ENCODE measurements at regions not wholly inside any gene's neighbourhood (a gene's known extent, or its start where the extent isn't known, plus 50 kb on each side); places are given as distances from the start of the nearest gene placed in this dataset.
A peak's percentile ranks its signal among the peaks of the same experiment; 100 is the strongest.

GRCh38 chr9:12933957-12934356 lies 159.1 kb downstream of the LURAP1L start:
- peak; percentile 26 for DNase-seq (ENCODE audit: low read depth)

GRCh38 chr9:12934545-12935272 lies 159.9 kb downstream of the LURAP1L start:
- DNase-seq (ENCODE audit: low read depth): no peak

GRCh38 chr9:12935714-12936113 lies 160.9 kb downstream of the LURAP1L start:
- DNase-seq (ENCODE audit: low read depth): no peak

DNA sequence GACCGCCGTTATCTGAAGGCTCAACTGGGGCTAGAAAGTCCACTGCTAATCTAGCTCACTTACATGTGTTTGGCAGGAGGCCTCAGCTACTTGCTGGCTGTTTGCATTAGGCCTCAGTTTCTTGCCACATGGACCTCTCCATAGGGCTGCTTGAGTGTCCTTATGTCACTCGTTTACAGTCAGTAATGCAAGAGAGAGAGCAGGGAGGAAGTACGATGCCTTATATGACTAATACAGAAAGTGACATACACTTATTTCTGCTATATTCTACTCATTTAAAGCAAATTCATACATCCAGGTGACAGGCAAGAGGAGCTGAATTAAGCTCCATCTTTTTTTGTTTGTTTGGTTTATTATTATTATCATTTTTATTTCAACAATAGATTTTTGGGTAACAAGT lies 179.6 kb downstream of the LURAP1L start:
- no peak for DNase-seq (ENCODE audit: low read depth)

DNA sequence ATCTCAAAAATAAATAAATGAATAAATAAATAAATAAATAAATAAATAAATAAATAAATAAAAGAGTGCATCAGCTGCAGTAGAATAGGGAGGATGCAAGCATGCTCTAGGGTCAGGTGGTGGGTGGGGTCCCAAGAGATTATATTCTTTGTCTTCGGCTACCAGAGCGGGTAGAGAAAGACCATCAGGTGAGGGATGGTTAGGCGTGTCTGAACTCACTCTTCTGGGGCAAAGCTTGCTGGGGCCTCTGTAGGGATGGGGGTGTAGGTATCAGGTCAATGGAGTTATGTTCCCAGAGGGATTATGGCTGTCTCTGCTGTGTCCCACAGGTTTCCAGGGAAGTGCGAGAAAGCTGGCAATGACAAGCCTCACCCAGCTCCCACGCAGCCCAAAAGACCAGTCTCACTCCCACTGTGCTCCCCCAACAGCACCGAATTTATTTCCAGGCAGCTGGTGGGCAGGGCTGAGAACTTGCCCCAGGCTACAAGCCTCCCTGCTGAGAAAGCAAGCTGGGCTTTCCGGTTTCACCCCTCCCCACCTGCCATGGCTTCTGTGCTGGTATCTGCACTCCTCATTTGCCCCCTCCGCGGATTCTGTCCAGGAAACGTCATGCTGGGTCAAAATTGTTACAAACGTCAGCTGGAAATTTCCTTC lies 180.8 kb downstream of the LURAP1L start:
- DNase-seq (ENCODE audit: low read depth): no peak

- DNase-seq (ENCODE audit: low read depth): no peak
Observed at GRCh38 chr9:12956261-12956660, 181.4 kb downstream of the LURAP1L start.

DNA sequence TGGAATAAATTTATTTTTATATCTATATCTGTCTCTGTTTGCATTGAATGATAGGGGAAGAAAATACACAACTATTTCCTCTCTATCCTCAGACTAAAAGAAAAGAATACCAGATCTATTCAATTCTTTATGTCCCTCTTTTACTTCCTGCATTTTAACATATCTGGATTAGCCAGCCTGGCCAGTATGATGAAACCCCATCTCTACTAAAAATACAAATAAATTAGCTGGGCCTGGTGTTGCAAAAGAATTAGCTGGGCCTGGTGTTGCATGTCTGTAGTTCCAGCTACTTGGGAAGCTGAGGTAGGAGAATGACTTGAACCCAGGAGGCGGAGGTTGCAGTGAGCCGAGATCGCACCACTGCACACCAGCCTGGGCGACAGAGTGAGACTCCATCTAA lies 182.0 kb downstream of the LURAP1L start:
- DNase-seq (ENCODE audit: low read depth): no peak

- no peak for DNase-seq (ENCODE audit: low read depth)
Observed at GRCh38 chr9:12958279-12958678, 183.5 kb downstream of the LURAP1L start.

- DNase-seq (ENCODE audit: low read depth): no peak
Observed at GRCh38 chr9:12958708-12959107, 183.9 kb downstream of the LURAP1L start.

DNA sequence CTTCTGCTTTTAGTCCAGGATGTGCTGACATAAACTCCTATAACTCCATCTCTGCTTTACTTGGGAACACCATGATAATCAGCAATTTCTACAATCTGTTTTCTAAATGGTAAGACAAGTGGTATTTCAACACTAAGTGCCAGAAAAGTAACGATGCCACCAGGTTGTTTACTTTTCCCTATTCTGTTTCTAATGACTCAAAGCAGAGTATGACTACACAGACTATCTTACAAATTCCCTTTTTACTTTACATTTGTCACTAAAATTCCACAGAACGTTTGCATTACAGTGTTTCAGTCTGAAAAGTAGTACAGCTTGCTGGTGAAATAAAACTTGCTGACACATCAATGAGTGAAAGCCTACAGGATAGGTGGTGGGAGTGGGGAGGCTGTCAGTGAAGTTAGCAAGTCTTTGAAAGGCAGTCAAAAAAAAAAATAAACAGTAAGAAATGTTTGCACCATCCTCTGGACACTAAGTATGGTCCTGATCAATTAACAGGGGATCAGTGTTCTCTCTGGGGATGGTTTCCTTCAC lies 186.5 kb downstream of the LURAP1L start:
- DNase-seq (ENCODE audit: low read depth): no peak

GRCh38 chr9:12963537-12963936 lies 188.7 kb downstream of the LURAP1L start:
- no peak for DNase-seq (ENCODE audit: low read depth)

DNA sequence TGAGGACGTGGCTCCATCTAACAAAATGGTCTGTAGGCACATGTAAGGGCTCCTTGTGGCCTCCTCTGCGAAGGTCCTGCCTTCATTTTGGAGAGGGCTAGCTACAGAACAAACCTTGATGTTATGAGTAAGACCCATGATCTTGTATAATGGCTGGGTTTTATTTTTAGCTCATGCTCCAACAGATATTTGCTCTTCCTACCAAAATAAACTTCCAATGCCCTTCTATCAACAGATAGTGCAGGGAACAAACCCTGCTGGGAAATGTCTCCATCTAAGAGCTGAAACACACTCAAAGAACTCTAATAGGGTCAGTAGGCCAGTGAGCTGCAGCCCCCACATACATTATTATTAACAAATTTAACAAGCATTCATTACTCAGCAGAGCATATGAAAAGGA lies 189.5 kb downstream of the LURAP1L start:
- no peak for DNase-seq (ENCODE audit: low read depth)

- no peak for DNase-seq (ENCODE audit: low read depth)
Observed at GRCh38 chr9:12965303-12965702, 190.5 kb downstream of the LURAP1L start.

GRCh38 chr9:12968093-12968492 lies 193.3 kb downstream of the LURAP1L start:
- no peak for DNase-seq (ENCODE audit: low read depth)

DNA sequence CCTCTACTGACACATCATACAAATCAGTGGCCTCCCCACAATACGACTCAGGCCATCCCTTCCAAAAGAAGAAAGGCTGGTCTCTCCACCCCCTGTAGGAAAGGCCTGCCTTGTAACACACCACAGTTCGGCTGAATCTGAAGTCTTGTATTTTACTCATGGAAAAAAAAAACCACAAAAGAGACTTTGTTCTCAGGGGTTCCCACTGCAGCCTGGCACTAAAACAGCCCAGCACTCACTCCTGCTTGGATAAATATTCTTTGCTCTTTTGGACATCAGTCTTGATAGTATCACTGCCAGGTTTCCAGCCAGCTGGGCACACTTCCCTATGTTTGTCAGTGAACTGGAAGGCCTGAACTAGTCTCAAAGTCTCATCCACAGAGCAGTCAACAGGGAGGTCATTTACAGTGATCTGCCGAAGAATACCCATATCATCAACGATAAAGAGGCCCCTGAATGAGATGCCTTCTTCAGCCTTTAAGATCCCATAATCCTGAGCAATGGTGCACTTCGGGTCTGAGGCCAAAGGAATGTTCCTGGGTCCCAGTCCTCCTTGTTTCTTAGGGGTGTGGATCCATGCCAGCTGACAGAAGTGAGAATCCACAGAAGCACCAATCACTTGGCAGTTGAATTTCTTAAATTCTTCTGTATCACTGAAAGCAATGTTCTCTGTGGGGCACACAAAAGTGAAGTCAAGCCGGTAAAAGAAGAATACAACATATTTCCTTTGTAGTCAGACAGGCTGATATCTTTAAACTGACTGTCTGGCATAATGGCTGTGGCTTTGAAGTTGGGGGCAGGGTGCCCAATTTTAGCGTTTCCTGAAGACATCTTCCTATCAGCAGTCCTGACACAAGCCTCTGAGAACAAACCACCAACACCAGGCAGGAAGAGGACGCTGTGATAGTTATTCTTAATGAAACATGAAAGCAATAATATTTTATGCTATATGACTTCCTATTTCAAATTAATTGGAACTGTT lies 198.1 kb downstream of the LURAP1L start:
- no peak for DNase-seq (ENCODE audit: low read depth)

DNA sequence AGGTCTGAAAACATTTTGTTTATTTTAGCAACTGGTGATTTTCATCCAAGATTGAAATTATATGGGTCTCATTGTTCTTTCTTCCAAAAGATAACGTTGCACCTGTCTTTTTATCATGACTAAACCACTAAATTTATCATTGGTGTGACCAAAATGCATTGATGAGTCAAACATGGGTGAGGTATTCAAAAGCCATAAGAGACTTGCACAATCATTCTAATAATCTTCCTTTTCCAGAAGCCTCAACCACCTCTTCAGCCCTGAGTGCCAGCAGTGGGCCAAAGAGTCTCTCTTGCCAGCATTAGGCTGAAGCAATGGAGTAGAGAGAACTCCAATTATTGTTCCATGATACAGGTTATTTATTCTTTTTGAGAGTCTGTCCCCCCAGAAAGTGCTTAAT lies 198.9 kb downstream of the LURAP1L start:
- DNase-seq (ENCODE audit: low read depth): no peak

- no peak for DNase-seq (ENCODE audit: low read depth)
Observed at GRCh38 chr9:12974671-12975070, 199.9 kb downstream of the LURAP1L start.

GRCh38 chr9:12975496-12975895 lies 200.7 kb downstream of the LURAP1L start:
- DNase-seq (ENCODE audit: low read depth): no peak

- DNase-seq (ENCODE audit: low read depth): no peak
Observed at GRCh38 chr9:12980085-12980851, 205.4 kb downstream of the LURAP1L start.

DNA sequence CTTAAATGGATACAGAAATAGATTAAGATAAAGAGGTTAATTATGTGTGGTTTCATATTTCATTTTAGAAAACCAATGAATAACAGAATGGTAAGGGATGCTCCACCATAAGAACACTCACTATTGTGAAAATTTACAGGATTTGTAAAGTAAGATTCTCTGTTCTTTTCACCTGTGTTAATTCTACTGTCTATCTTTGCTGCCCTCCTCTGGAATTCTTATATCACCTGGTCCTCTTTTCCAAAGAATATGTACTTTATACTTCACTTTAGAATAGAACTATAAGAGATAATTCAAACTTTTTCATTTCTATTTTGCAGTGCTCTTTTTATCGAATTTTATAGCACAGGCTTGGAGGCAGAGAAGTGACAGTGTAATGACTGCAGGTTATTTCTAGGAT lies 213.4 kb downstream of the LURAP1L start:
- DNase-seq (ENCODE audit: low read depth): no peak

- no peak for DNase-seq (ENCODE audit: low read depth)
Observed at GRCh38 chr9:12989669-12990068, 214.8 kb downstream of the LURAP1L start.

- DNase-seq (ENCODE audit: low read depth): no peak
Observed at GRCh38 chr9:12993466-12993865, 218.6 kb downstream of the LURAP1L start.
